ENCODE measurements at regions not wholly inside any gene's neighbourhood (a gene's known extent, or its start where the extent isn't known, plus 50 kb on each side); places are given as distances from the start of the nearest gene placed in this dataset.
A peak's percentile ranks its signal among the peaks of the same experiment; 100 is the strongest.

- TF ChIP-seq, protein P1, sequence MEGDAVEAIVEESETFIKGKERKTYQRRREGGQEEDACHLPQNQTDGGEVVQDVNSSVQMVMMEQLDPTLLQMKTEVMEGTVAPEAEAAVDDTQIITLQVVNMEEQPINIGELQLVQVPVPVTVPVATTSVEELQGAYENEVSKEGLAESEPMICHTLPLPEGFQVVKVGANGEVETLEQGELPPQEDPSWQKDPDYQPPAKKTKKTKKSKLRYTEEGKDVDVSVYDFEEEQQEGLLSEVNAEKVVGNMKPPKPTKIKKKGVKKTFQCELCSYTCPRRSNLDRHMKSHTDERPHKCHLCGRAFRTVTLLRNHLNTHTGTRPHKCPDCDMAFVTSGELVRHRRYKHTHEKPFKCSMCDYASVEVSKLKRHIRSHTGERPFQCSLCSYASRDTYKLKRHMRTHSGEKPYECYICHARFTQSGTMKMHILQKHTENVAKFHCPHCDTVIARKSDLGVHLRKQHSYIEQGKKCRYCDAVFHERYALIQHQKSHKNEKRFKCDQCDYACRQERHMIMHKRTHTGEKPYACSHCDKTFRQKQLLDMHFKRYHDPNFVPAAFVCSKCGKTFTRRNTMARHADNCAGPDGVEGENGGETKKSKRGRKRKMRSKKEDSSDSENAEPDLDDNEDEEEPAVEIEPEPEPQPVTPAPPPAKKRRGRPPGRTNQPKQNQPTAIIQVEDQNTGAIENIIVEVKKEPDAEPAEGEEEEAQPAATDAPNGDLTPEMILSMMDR (IDR thresholded peaks at IDR 0.05; ENCODE audit: control insufficient read depth, extremely low read depth, insufficient read depth), result no peak
- H3K4me3 ChIP-seq (ENCODE audit: low read depth, low read length), result no peak overlapping the region
- no peak for DNase-seq (ENCODE audit: low read depth)
Measured at GRCh38 chr7:110591341-110591740, 499.6 kb upstream of the LRRN3 start.

GRCh38 chr7:110592557-110592956 is 498.4 kb upstream of the LRRN3 start:
- H3K4me3 ChIP-seq (ENCODE audit: low read depth, low read length), result no peak overlapping the region
- TF ChIP-seq, protein P1 (IDR thresholded peaks at IDR 0.05; ENCODE audit: control insufficient read depth, extremely low read depth, insufficient read depth), result no peak
- no peak for DNase-seq (ENCODE audit: low read depth)

DNA sequence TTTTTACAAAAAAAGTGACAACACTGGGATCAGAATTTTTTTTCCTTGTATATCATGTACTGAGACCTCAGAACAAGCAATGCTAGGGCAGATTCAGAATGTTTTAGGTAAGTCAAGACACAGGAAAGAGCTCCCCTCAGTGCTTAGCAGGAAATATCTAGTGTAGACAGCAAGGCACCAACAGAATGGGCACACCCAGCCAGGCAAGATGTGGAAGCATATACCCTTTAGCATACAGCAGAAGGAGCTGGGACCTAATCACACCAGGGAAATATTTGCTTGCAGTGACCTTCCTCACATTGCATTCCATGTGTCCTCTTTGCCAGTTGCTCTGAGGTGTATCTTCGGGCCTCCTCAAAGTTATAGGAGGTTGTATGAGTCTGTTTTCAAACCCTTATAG is 497.6 kb upstream of the LRRN3 start:
- TF ChIP-seq, protein P1 (IDR thresholded peaks at IDR 0.05; ENCODE audit: control insufficient read depth, extremely low read depth, insufficient read depth), result no peak
- H3K4me3 ChIP-seq (ENCODE audit: low read depth, low read length), result no peak overlapping the region
- no peak for DNase-seq (ENCODE audit: low read depth)

- no peak for DNase-seq (ENCODE audit: low read depth)
- TF ChIP-seq, protein P1 (IDR thresholded peaks at IDR 0.05; ENCODE audit: control insufficient read depth, extremely low read depth, insufficient read depth), result peak; percentile 54
- no peak overlapping the region for H3K4me3 ChIP-seq (ENCODE audit: low read depth, low read length)
Measured at GRCh38 chr7:110595694-110596093, 495.2 kb upstream of the LRRN3 start.

DNA sequence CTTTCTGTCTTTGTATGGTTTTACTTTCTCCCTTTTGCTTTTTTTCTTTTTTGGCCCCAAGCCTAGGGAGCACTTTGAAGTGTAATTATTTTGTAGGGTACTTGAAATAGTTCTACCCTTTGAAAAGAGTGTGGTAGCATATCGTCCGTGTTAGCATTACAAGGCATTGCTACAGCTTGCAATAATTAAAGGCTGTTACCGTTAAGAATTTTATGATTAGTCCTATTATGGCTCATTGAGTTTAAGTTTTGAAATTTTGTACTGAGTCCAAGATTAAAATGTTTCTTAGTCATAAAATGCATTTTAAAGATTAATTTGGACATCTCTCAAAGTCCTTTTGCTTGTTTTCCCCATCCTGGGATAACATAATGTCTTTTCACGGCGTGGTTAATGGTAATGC is 490.0 kb upstream of the LRRN3 start:
- TF ChIP-seq, protein P1 (IDR thresholded peaks at IDR 0.05; ENCODE audit: control insufficient read depth, extremely low read depth, insufficient read depth), result no peak
- no peak for DNase-seq (ENCODE audit: low read depth)
- H3K4me3 ChIP-seq (ENCODE audit: low read depth, low read length), result no peak overlapping the region

- TF ChIP-seq, protein P1 (IDR thresholded peaks at IDR 0.05; ENCODE audit: control insufficient read depth, extremely low read depth, insufficient read depth), result no peak
- no peak overlapping the region for H3K4me3 ChIP-seq (ENCODE audit: low read depth, low read length)
- DNase-seq (ENCODE audit: low read depth), result no peak
Measured at GRCh38 chr7:110601710-110602109, 489.2 kb upstream of the LRRN3 start.

- TF ChIP-seq, protein P1 (IDR thresholded peaks at IDR 0.05; ENCODE audit: control insufficient read depth, extremely low read depth, insufficient read depth), result no peak
- no peak overlapping the region for H3K4me3 ChIP-seq (ENCODE audit: low read depth, low read length)
- DNase-seq (ENCODE audit: low read depth), result no peak
Measured at GRCh38 chr7:110604206-110604605, 486.7 kb upstream of the LRRN3 start.
